Stimulated activated CD8-positive, alpha-beta memory T cell treated with anti-CD3 and anti-CD28 coated beads, Interleukin-15, amount 100 ng/mL, for 48 hours (primary cell): ENCODE measurements at regions not wholly inside any gene's neighbourhood (a gene's known extent, or its start where the extent isn't known, plus 50 kb on each side); places are given as distances from the start of the nearest gene placed in this dataset.
"Not testable (repeated sequence)": the region's sequence is repeated elsewhere in the genome, so short reads cannot be mapped to it uniquely, and the experiment has no call there.

Experiments used
- DNase-seq, 2 donors: peaks; one replicate each; pipeline ENCODE4 v3.0.0-alpha.2; 2020; ENCODE audit warnings: low read depth in 2 of 2

- DNase-seq, result no peak
Observed at GRCh38 chr5:166823360-166823759, 1468.1 kb upstream of the WWC1 start.

- no peak for DNase-seq
Observed at GRCh38 chr5:166834246-166834645, 1457.2 kb upstream of the WWC1 start.

- DNase-seq, result no peak
Observed at GRCh38 chr5:166845044-166845443, 1446.4 kb upstream of the WWC1 start.

- DNase-seq, result no peak
Observed at GRCh38 chr5:166856791-166857190, 1434.7 kb upstream of the WWC1 start.

GRCh38 chr5:166860426-166860825 lies 1431.0 kb upstream of the WWC1 start:
- no peak for DNase-seq

- DNase-seq, result no peak
Observed at GRCh38 chr5:166862581-166862980, 1428.9 kb upstream of the WWC1 start.

- DNase-seq, result no peak
Observed at GRCh38 chr5:166865206-166865605, 1426.2 kb upstream of the WWC1 start.

GRCh38 chr5:166880456-166880855 lies 1411.0 kb upstream of the WWC1 start:
- DNase-seq, result no peak

GRCh38 chr5:166881802-166882201 lies 1409.6 kb upstream of the WWC1 start:
- no peak for DNase-seq

- no peak for DNase-seq
Observed at GRCh38 chr5:166883016-166883415, 1408.4 kb upstream of the WWC1 start.

GRCh38 chr5:166898166-166898565 lies 1393.3 kb upstream of the WWC1 start:
- no peak for DNase-seq

- no peak for DNase-seq
Observed at GRCh38 chr5:166899343-166899742, 1392.1 kb upstream of the WWC1 start.

GRCh38 chr5:166904571-166904970 lies 1386.9 kb upstream of the WWC1 start:
- no peak for DNase-seq

- no peak for DNase-seq
Observed at GRCh38 chr5:166906991-166907713, 1384.3 kb upstream of the WWC1 start.

GRCh38 chr5:166909040-166909439 lies 1382.4 kb upstream of the WWC1 start:
- DNase-seq, result no peak

- no peak for DNase-seq
Observed at GRCh38 chr5:166909926-166910325, 1381.5 kb upstream of the WWC1 start.

GRCh38 chr5:166910995-166911394 lies 1380.5 kb upstream of the WWC1 start:
- DNase-seq, result no peak

GRCh38 chr5:166916021-166916420 lies 1375.4 kb upstream of the WWC1 start:
- no peak for DNase-seq

GRCh38 chr5:166926138-166926537 lies 1365.3 kb upstream of the WWC1 start:
- DNase-seq, result no peak

GRCh38 chr5:166926806-166927475 lies 1364.5 kb upstream of the WWC1 start:
- not testable (repeated sequence) for DNase-seq

GRCh38 chr5:166936351-166936750 lies 1355.1 kb upstream of the WWC1 start:
- DNase-seq, result no peak

- DNase-seq, result no peak
Observed at GRCh38 chr5:166938071-166938470, 1353.4 kb upstream of the WWC1 start.

GRCh38 chr5:166942948-166943347 lies 1348.5 kb upstream of the WWC1 start:
- DNase-seq, result no peak

- no peak for DNase-seq
Observed at GRCh38 chr5:166947045-166947444, 1344.4 kb upstream of the WWC1 start.
